ENCODE measurements at regions not wholly inside any gene's neighbourhood (a gene's known extent, or its start where the extent isn't known, plus 50 kb on each side); places are given as distances from the start of the nearest gene placed in this dataset.
"Not testable (repeated sequence)": the region's sequence is repeated elsewhere in the genome, so short reads cannot be mapped to it uniquely, and the experiment has no call there.

GRCh38 chr15:98089352-98089751 lies 128.8 kb downstream of the ARRDC4 start:
- not testable (repeated sequence) for DNase-seq

- DNase-seq, result not testable (repeated sequence)
These were observed 137.5 kb downstream of the ARRDC4 start for GRCh38 chr15:98097986-98098385.

GRCh38 chr15:98100606-98101005 lies 140.1 kb downstream of the ARRDC4 start:
- DNase-seq, result not testable (repeated sequence)

GRCh38 chr15:98103570-98103969 lies 143.1 kb downstream of the ARRDC4 start:
- no peak for DNase-seq

GRCh38 chr15:98104386-98105151 lies 144.1 kb downstream of the ARRDC4 start:
- not testable (repeated sequence) for DNase-seq

- not testable (repeated sequence) for DNase-seq
These were observed 146.2 kb downstream of the ARRDC4 start for GRCh38 chr15:98106615-98107194.

- DNase-seq, result peak; percentile 6
These were observed 151.3 kb downstream of the ARRDC4 start for GRCh38 chr15:98111806-98112205.

- no peak for DNase-seq
These were observed 152.8 kb downstream of the ARRDC4 start for GRCh38 chr15:98113327-98113726.

- no peak for DNase-seq
These were observed 160.1 kb downstream of the ARRDC4 start for GRCh38 chr15:98120561-98120960.

GRCh38 chr15:98121536-98121935 lies 161.0 kb downstream of the ARRDC4 start:
- no peak for DNase-seq

- no peak for DNase-seq
These were observed 161.5 kb downstream of the ARRDC4 start for GRCh38 chr15:98121957-98122356.

GRCh38 chr15:98123297-98123696 lies 162.8 kb downstream of the ARRDC4 start:
- no peak for DNase-seq

- no peak for DNase-seq
These were observed 163.3 kb downstream of the ARRDC4 start for GRCh38 chr15:98123834-98124233.

- DNase-seq, result no peak
These were observed 164.1 kb downstream of the ARRDC4 start for GRCh38 chr15:98124581-98124980.

GRCh38 chr15:98126326-98127085 lies 166.0 kb downstream of the ARRDC4 start:
- no peak for DNase-seq

GRCh38 chr15:98127586-98127985 lies 167.1 kb downstream of the ARRDC4 start:
- no peak for DNase-seq

GRCh38 chr15:98131924-98132323 lies 171.4 kb downstream of the ARRDC4 start:
- no peak for DNase-seq

- DNase-seq, result no peak
These were observed 174.4 kb downstream of the ARRDC4 start for GRCh38 chr15:98134905-98135304.

- no peak for DNase-seq
These were observed 178.4 kb downstream of the ARRDC4 start for GRCh38 chr15:98138910-98139309.

GRCh38 chr15:98139337-98139736 lies 178.8 kb downstream of the ARRDC4 start:
- DNase-seq, result no peak

- no peak for DNase-seq
These were observed 182.1 kb downstream of the ARRDC4 start for GRCh38 chr15:98142572-98142971.

- DNase-seq, result no peak
These were observed 182.6 kb downstream of the ARRDC4 start for GRCh38 chr15:98143116-98143515.

GRCh38 chr15:98144388-98144787 lies 183.9 kb downstream of the ARRDC4 start:
- no peak for DNase-seq
